AG09309 (cell line): ENCODE measurements at regions not wholly inside any gene's neighbourhood (a gene's known extent, or its start where the extent isn't known, plus 50 kb on each side); places are given as distances from the start of the nearest gene placed in this dataset.
A peak's percentile ranks its signal among the peaks of the same experiment; 100 is the strongest.

Source experiments
- DNase-seq: peaks from one replicate; pipeline ENCODE4 v3.0.0-alpha.2; 2010; ENCODE audit warnings: low read depth
- H3K4me3 ChIP-seq: 2 replicates; pipeline ENCODE4 v1.5.1; 2011; ENCODE audit warnings: mild to moderate bottlenecking, low read depth, low read length, moderate library complexity; ENCODE audit not compliant: control insufficient read depth
- TF ChIP-seq, protein P1 (sequence below): IDR thresholded peaks from 2 replicates; pipeline ENCODE4 v1.5.1; 2011; ENCODE audit warnings: mild to moderate bottlenecking, low read depth, low read length, inconsistent platforms; ENCODE audit not compliant: insufficient read depth, control insufficient read depth; ENCODE audit errors: missing control alignments

DNA sequence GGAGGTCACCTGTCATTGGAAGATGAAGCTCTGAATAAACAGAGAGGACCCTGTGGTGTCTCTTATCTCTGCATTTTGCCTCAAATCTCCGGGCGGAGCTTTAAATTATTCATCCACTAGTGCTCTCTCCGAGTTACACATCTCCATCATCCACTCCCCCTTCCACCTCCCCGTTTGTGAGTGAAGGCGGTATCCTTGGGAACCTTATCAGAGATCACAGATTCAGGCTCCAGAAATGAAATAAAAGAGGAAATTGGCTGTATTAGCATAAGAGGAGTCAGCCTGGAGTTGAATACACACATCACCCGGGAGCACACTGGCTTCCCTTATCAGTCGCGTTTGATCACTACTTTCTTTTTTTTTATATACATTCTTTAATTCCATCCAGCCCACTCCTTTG is 1184.8 kb downstream of the GATA3 start:
- no peak overlapping the region for H3K4me3 ChIP-seq
- DNase-seq: no peak
- TF ChIP-seq, protein P1, sequence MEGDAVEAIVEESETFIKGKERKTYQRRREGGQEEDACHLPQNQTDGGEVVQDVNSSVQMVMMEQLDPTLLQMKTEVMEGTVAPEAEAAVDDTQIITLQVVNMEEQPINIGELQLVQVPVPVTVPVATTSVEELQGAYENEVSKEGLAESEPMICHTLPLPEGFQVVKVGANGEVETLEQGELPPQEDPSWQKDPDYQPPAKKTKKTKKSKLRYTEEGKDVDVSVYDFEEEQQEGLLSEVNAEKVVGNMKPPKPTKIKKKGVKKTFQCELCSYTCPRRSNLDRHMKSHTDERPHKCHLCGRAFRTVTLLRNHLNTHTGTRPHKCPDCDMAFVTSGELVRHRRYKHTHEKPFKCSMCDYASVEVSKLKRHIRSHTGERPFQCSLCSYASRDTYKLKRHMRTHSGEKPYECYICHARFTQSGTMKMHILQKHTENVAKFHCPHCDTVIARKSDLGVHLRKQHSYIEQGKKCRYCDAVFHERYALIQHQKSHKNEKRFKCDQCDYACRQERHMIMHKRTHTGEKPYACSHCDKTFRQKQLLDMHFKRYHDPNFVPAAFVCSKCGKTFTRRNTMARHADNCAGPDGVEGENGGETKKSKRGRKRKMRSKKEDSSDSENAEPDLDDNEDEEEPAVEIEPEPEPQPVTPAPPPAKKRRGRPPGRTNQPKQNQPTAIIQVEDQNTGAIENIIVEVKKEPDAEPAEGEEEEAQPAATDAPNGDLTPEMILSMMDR: no peak

- no peak overlapping the region for H3K4me3 ChIP-seq
- TF ChIP-seq, protein P1: no peak
- DNase-seq: no peak
Measured at GRCh38 chr10:9243941-9244411, 1189.5 kb downstream of the GATA3 start.

DNA sequence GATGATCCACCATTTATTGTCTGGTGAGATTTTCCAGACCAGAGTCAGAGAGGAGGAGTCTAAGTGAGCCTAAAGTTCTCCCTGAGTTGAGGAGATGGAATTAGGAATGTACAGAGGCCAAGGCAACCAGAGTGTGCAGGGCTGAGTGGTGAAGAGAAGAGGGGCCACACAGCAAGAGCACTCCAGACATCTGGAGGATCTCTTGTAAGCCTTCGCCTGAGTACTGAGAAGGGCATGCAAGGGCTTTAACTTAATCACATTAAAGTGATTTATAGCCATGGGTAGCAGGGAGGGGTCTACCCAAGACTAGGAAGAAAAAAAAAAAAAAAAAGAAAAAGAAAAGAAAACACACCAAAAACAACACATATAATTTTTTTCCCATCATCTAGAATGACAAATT is 1190.4 kb downstream of the GATA3 start:
- no peak for DNase-seq
- TF ChIP-seq, protein P1: no peak
- H3K4me3 ChIP-seq: no peak overlapping the region

GRCh38 chr10:9253121-9253520 is 1198.6 kb downstream of the GATA3 start:
- no peak for DNase-seq
- H3K4me3 ChIP-seq: no peak overlapping the region
- TF ChIP-seq, protein P1: no peak

GRCh38 chr10:9254353-9254752 is 1199.9 kb downstream of the GATA3 start:
- TF ChIP-seq, protein P1: no peak
- DNase-seq: peak; percentile 34
- no peak overlapping the region for H3K4me3 ChIP-seq

DNA sequence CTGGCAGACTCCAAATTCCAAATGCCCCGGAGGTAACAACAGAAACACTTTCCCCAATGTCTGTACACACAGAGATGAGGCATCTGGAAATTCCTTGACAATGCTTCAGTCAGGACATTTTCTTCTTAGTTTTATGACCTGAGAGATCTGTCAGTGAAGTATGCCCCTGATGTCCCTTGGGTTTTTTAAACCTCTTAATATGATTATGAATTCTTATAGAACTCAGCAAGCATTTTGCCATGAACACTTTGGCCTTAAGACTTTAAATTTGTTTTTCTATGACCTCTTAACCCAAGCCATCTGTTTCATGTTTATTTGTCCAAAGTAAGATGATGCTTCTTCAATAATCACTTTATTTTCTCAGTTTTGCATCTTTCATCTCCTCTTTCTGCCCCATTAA is 1206.2 kb downstream of the GATA3 start:
- TF ChIP-seq, protein P1: no peak

GRCh38 chr10:9262770-9263169 is 1208.3 kb downstream of the GATA3 start:
- no peak for DNase-seq
- TF ChIP-seq, protein P1: no peak
- no peak overlapping the region for H3K4me3 ChIP-seq

More for the DNA sequence above, 1206.2 kb downstream of the GATA3 start:
- no peak overlapping the region for H3K4me3 ChIP-seq
- DNase-seq: no peak
